Tibial artery (tissue), 4 donors: ENCODE measurements at regions not wholly inside any gene's neighbourhood (a gene's known extent, or its start where the extent isn't known, plus 50 kb on each side); places are given as distances from the start of the nearest gene placed in this dataset.
"Not testable (repeated sequence)": the region's sequence is repeated elsewhere in the genome, so short reads cannot be mapped to it uniquely, and the experiment has no call there.

Experiments used
- DNase-seq, 2 donors: peaks; one replicate each; pipeline ENCODE4 v3.0.0-alpha.2; 2019
- H3K27ac ChIP-seq, 2 donors: fragments of 200-600 bp; sonication (generic) in 1 of 2; 1 replicate in 1 of 2; 2 replicates in 1 of 2; pipeline ENCODE4 v1.5.1; 2018 to 2019; ENCODE audit warnings: mild to moderate bottlenecking in 1 of 2
- H3K27me3 ChIP-seq, 2 donors: fragments of 200-600 bp; sonication (generic) in 1 of 2; one replicate each; pipeline versions ENCODE4 v1.5.1 to v1.6.0; 2016 to 2019
- H3K36me3 ChIP-seq, 3 donors: fragments of 200-600 bp; sonication (generic) in 2 of 3; one replicate each; pipeline ENCODE4 v1.5.1; 2016 to 2019; ENCODE audit warnings: mild to moderate bottlenecking in 2 of 3
- H3K4me1 ChIP-seq, 4 donors: fragments of 200-600 bp; sonication (generic) in 2 of 4; 1 replicate in 3 of 4; 2 replicates in 1 of 4; pipeline ENCODE4 v1.5.1; 2016 to 2019
- H3K4me3 ChIP-seq, 2 donors: fragments of 200-600 bp; sonication (generic) in 1 of 2; 1 replicate in 1 of 2; 2 replicates in 1 of 2; pipeline ENCODE4 v1.5.1; 2018 to 2019; ENCODE audit warnings: mild to moderate bottlenecking in 2 of 2
- H3K9me3 ChIP-seq, 3 donors: fragments of 200-600 bp; sonication (generic) in 1 of 3; one replicate each; pipeline ENCODE4 v1.5.1; 2016 to 2019
- CTCF ChIP-seq, 2 experiments: fragments of 200-600 bp in 1 of 2; fragments of 450-650 bp in 1 of 2; IDR thresholded peaks; one replicate each; pipeline ENCODE4 v1.5.1; 2017 to 2019; ENCODE audit warnings: antibody characterized with exemption in 2 of 2, mild to moderate bottlenecking in 1 of 2, moderate library complexity in 1 of 2
- intact Hi-C: fragments of 100-400 bp; cut with DNase I; formaldehyde crosslinking; loops from one replicate; pipeline ENCODE4 v1.15.0; 2023; ENCODE audit warnings: low total_unique reads

GRCh38 chr4:27692868-27693634, 832.4 kb downstream of the STIM2 start:
- DNase-seq: no peak
- Histone ChIP-seq H3K4me1 (no peaks in the 10 kb centered on the region), H3K9me3 (no peaks in the 10 kb centered on the region), H3K4me3 (no peak overlapping the region), H3K27ac (no peak overlapping the region), H3K27me3 (no peaks in the 10 kb centered on the region), H3K36me3 (no peaks in the 10 kb centered on the region)
- intact Hi-C loops: no loop called here
- TF ChIP-seq CTCF (IDR thresholded peaks at IDR 0.05): no peak

GRCh38 chr4:27696257-27696656, 835.6 kb downstream of the STIM2 start:
- H3K4me3 ChIP-seq, DNase-seq, intact Hi-C loops, H3K9me3 ChIP-seq, H3K4me1 ChIP-seq, H3K36me3 ChIP-seq, H3K27ac ChIP-seq, H3K27me3 ChIP-seq: not testable (repeated sequence)

GRCh38 chr4:27701606-27702005, 841.0 kb downstream of the STIM2 start:
- intact Hi-C loops: no loop called here
- Histone ChIP-seq H3K27ac (no peak overlapping the region), H3K4me3 (no peak overlapping the region), H3K4me1 (no peaks in the 10 kb centered on the region), H3K27me3 (no peaks in the 10 kb centered on the region), H3K9me3 (no peaks in the 10 kb centered on the region), H3K36me3 (no peaks in the 10 kb centered on the region)
- TF ChIP-seq CTCF (IDR thresholded peaks at IDR 0.05): no peak
- DNase-seq: no peak

- no peak for DNase-seq
- no peaks in the 10 kb centered on the region for H3K4me1 ChIP-seq
- no peak overlapping the region for H3K4me3 ChIP-seq
- H3K9me3 ChIP-seq: no peaks in the 10 kb centered on the region
- no peaks in the 10 kb centered on the region for H3K36me3 ChIP-seq
- H3K27me3 ChIP-seq: no peaks in the 10 kb centered on the region
- no peak overlapping the region for H3K27ac ChIP-seq
- no peak for TF ChIP-seq CTCF (IDR thresholded peaks at IDR 0.05)
- intact Hi-C loops: no loop called here
Measured at GRCh38 chr4:27702730-27703431, 842.2 kb downstream of the STIM2 start.

- Histone ChIP-seq H3K9me3 (no peaks in the 10 kb centered on the region), H3K27me3 (no peaks in the 10 kb centered on the region), H3K27ac (no peak overlapping the region), H3K36me3 (no peaks in the 10 kb centered on the region), H3K4me1 (no peaks in the 10 kb centered on the region), H3K4me3 (no peak overlapping the region)
- intact Hi-C loops: no loop called here
- no peak for DNase-seq
- TF ChIP-seq CTCF (IDR thresholded peaks at IDR 0.05): no peak
Measured at GRCh38 chr4:27703771-27704170, 843.1 kb downstream of the STIM2 start.

GRCh38 chr4:27711041-27711440, 850.4 kb downstream of the STIM2 start:
- H3K27me3 ChIP-seq: no peaks in the 10 kb centered on the region
- intact Hi-C loops: no loop called here
- H3K4me1 ChIP-seq: no peaks in the 10 kb centered on the region
- no peak overlapping the region for H3K27ac ChIP-seq
- no peak overlapping the region for H3K4me3 ChIP-seq
- no peaks in the 10 kb centered on the region for H3K36me3 ChIP-seq
- DNase-seq: no peak
- TF ChIP-seq CTCF (IDR thresholded peaks at IDR 0.05): no peak
- H3K9me3 ChIP-seq: no peaks in the 10 kb centered on the region
